ENCODE measurements at regions not wholly inside any gene's neighbourhood (a gene's known extent, or its start where the extent isn't known, plus 50 kb on each side); places are given as distances from the start of the nearest gene placed in this dataset.

- TF ChIP-seq, protein P1, sequence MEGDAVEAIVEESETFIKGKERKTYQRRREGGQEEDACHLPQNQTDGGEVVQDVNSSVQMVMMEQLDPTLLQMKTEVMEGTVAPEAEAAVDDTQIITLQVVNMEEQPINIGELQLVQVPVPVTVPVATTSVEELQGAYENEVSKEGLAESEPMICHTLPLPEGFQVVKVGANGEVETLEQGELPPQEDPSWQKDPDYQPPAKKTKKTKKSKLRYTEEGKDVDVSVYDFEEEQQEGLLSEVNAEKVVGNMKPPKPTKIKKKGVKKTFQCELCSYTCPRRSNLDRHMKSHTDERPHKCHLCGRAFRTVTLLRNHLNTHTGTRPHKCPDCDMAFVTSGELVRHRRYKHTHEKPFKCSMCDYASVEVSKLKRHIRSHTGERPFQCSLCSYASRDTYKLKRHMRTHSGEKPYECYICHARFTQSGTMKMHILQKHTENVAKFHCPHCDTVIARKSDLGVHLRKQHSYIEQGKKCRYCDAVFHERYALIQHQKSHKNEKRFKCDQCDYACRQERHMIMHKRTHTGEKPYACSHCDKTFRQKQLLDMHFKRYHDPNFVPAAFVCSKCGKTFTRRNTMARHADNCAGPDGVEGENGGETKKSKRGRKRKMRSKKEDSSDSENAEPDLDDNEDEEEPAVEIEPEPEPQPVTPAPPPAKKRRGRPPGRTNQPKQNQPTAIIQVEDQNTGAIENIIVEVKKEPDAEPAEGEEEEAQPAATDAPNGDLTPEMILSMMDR (IDR thresholded peaks at IDR 0.05), result no peak
- TF ChIP-seq POLR2A (IDR thresholded peaks at IDR 0.05), result no peak
Measured at GRCh38 chr10:78464118-78464855, 430.6 kb downstream of the RPS24 start.

Measured in right lobe of liver (tissue), 4 donors.